ENCODE measurements at regions not wholly inside any gene's neighbourhood (a gene's known extent, or its start where the extent isn't known, plus 50 kb on each side); places are given as distances from the start of the nearest gene placed in this dataset.

GRCh38 chr6:95923518-95923917 lies 92.3 kb upstream of the FUT9 start:
- Histone ChIP-seq H3K4me3 (no peak overlapping the region), H3K36me3 (ENCODE audit: control insufficient read depth in 4 of 4, insufficient read depth in 4 of 4, low read length in 4 of 4) (no peaks in the 10 kb centered on the region), H3K9me3 (ENCODE audit: control insufficient read depth in 4 of 4, insufficient read depth in 3 of 4, low read length in 3 of 4) (no peaks in the 10 kb centered on the region), H3K9ac (ENCODE audit: insufficient read depth in 1 of 2, low read length in 2 of 2) (no peak overlapping the region), H3K4me1 (ENCODE audit: control insufficient read depth in 5 of 5, insufficient read depth in 5 of 5, low read length in 5 of 5) (no peaks in the 10 kb centered on the region), H3K27me3 (ENCODE audit: control insufficient read depth in 3 of 3, insufficient read depth in 3 of 3, low read length in 2 of 3) (no peaks in the 10 kb centered on the region), H3K27ac (ENCODE audit: low read depth in 1 of 2, low read length in 1 of 2) (no peak overlapping the region)
- TF ChIP-seq CTCF (IDR thresholded peaks at IDR 0.05; ENCODE audit: control extremely low read depth, extremely low read depth) = no peak
- no peak for ATAC-seq (ENCODE audit: insufficient read depth, low FRiP score)
- 83 to 86% methylated on average over 1 of the region's 1 CpG for WGBS, 2 donors
- DNase-seq = peak in 1 of 3 donors; percentile 2

GRCh38 chr6:95935736-95936135 lies 80.0 kb upstream of the FUT9 start:
- TF ChIP-seq CTCF (IDR thresholded peaks at IDR 0.05; ENCODE audit: control extremely low read depth, extremely low read depth) = no peak
- H3K9me3 ChIP-seq (ENCODE audit: control insufficient read depth in 4 of 4, insufficient read depth in 3 of 4, low read length in 3 of 4) = no peaks in the 10 kb centered on the region
- WGBS, 2 donors = 67 to 85% methylated on average over 2 of the region's 2 CpGs
- H3K4me1 ChIP-seq (ENCODE audit: control insufficient read depth in 5 of 5, insufficient read depth in 5 of 5, low read length in 5 of 5) = no peaks in the 10 kb centered on the region
- ATAC-seq (ENCODE audit: insufficient read depth, low FRiP score) = no peak
- H3K36me3 ChIP-seq (ENCODE audit: control insufficient read depth in 4 of 4, insufficient read depth in 4 of 4, low read length in 4 of 4) = no peaks in the 10 kb centered on the region
- H3K4me3 ChIP-seq = no peak overlapping the region
- no peak overlapping the region for H3K9ac ChIP-seq (ENCODE audit: insufficient read depth in 1 of 2, low read length in 2 of 2)
- DNase-seq = no peak
- no peaks in the 10 kb centered on the region for H3K27me3 ChIP-seq (ENCODE audit: control insufficient read depth in 3 of 3, insufficient read depth in 3 of 3, low read length in 2 of 3)
- H3K27ac ChIP-seq (ENCODE audit: low read depth in 1 of 2, low read length in 1 of 2) = no peak overlapping the region

- ATAC-seq (ENCODE audit: insufficient read depth, low FRiP score) = no peak
- Histone ChIP-seq H3K9ac (ENCODE audit: insufficient read depth in 1 of 2, low read length in 2 of 2) (no peak overlapping the region), H3K9me3 (ENCODE audit: control insufficient read depth in 4 of 4, insufficient read depth in 3 of 4, low read length in 3 of 4) (no peaks in the 10 kb centered on the region), H3K27me3 (ENCODE audit: control insufficient read depth in 3 of 3, insufficient read depth in 3 of 3, low read length in 2 of 3) (no peaks in the 10 kb centered on the region), H3K4me1 (ENCODE audit: control insufficient read depth in 5 of 5, insufficient read depth in 5 of 5, low read length in 5 of 5) (no peaks in the 10 kb centered on the region), H3K36me3 (ENCODE audit: control insufficient read depth in 4 of 4, insufficient read depth in 4 of 4, low read length in 4 of 4) (no peaks in the 10 kb centered on the region), H3K27ac (ENCODE audit: low read depth in 1 of 2, low read length in 1 of 2) (no peak overlapping the region), H3K4me3 (no peak overlapping the region)
- 84 to 88% methylated on average over 2 of the region's 2 CpGs for WGBS, 2 donors
- TF ChIP-seq CTCF (IDR thresholded peaks at IDR 0.05; ENCODE audit: control extremely low read depth, extremely low read depth) = no peak
- DNase-seq = no peak
Observed at GRCh38 chr6:95946906-95947305, 68.9 kb upstream of the FUT9 start.

- Histone ChIP-seq H3K36me3 (ENCODE audit: control insufficient read depth in 4 of 4, insufficient read depth in 4 of 4, low read length in 4 of 4) (no peaks in the 10 kb centered on the region), H3K4me1 (ENCODE audit: control insufficient read depth in 5 of 5, insufficient read depth in 5 of 5, low read length in 5 of 5) (no peaks in the 10 kb centered on the region), H3K4me3 (no peak overlapping the region), H3K9me3 (ENCODE audit: control insufficient read depth in 4 of 4, insufficient read depth in 3 of 4, low read length in 3 of 4) (no peaks in the 10 kb centered on the region), H3K27me3 (ENCODE audit: control insufficient read depth in 3 of 3, insufficient read depth in 3 of 3, low read length in 2 of 3) (no peaks in the 10 kb centered on the region), H3K9ac (ENCODE audit: insufficient read depth in 1 of 2, low read length in 2 of 2) (no peak overlapping the region), H3K27ac (ENCODE audit: low read depth in 1 of 2, low read length in 1 of 2) (no peak overlapping the region)
- TF ChIP-seq CTCF (IDR thresholded peaks at IDR 0.05; ENCODE audit: control extremely low read depth, extremely low read depth) = no peak
- ATAC-seq (ENCODE audit: insufficient read depth, low FRiP score) (no peak), DNase-seq (no peak)
- WGBS, 2 donors = 75 to 86% methylated on average over 1 of the region's 1 CpG
Observed at GRCh38 chr6:95948324-95948723, 67.5 kb upstream of the FUT9 start.

Measured in lung (tissue), 11 donors.